Mesothelial cell of epicardium (in vitro differentiated cells): ENCODE measurements at regions not wholly inside any gene's neighbourhood (a gene's known extent, or its start where the extent isn't known, plus 50 kb on each side); places are given as distances from the start of the nearest gene placed in this dataset.
"Not testable (repeated sequence)": the region's sequence is repeated elsewhere in the genome, so short reads cannot be mapped to it uniquely, and the experiment has no call there.

ENCODE experiments used
- DNase-seq, 2 experiments: peaks; one replicate each; pipeline ENCODE4 v3.0.0; 2021; ENCODE audit warnings: low spot score in 2 of 2; ENCODE audit not compliant: unreplicated experiment in 2 of 2
- H3K27ac Mint-ChIP-seq: 2 replicates; pipeline ENCODE4 v1.8.0; 2021; ENCODE audit warnings: mixed read lengths
- H3K27me3 Mint-ChIP-seq: 2 replicates; pipeline ENCODE4 v1.8.0; 2021; ENCODE audit warnings: low read depth, mixed read lengths
- H3K36me3 Mint-ChIP-seq: 2 replicates; pipeline ENCODE4 v1.8.0; 2021; ENCODE audit warnings: mixed read lengths
- H3K4me1 Mint-ChIP-seq: 2 replicates; pipeline ENCODE4 v1.8.0; 2021; ENCODE audit warnings: mixed read lengths
- H3K4me3 Mint-ChIP-seq: 2 replicates; pipeline ENCODE4 v1.8.0; 2021; ENCODE audit warnings: mild to moderate bottlenecking, moderate library complexity, mixed read lengths
- H3K9me3 Mint-ChIP-seq: 2 replicates; pipeline ENCODE4 v1.8.0; 2021; ENCODE audit warnings: mixed read lengths
- CTCF ChIP-seq: fragments of 200-600 bp; sonication (generic); IDR thresholded peaks from one replicate; pipeline ENCODE4 v1.5.0; 2021; ENCODE audit warnings: antibody characterized with exemption; ENCODE audit not compliant: unreplicated experiment

DNA sequence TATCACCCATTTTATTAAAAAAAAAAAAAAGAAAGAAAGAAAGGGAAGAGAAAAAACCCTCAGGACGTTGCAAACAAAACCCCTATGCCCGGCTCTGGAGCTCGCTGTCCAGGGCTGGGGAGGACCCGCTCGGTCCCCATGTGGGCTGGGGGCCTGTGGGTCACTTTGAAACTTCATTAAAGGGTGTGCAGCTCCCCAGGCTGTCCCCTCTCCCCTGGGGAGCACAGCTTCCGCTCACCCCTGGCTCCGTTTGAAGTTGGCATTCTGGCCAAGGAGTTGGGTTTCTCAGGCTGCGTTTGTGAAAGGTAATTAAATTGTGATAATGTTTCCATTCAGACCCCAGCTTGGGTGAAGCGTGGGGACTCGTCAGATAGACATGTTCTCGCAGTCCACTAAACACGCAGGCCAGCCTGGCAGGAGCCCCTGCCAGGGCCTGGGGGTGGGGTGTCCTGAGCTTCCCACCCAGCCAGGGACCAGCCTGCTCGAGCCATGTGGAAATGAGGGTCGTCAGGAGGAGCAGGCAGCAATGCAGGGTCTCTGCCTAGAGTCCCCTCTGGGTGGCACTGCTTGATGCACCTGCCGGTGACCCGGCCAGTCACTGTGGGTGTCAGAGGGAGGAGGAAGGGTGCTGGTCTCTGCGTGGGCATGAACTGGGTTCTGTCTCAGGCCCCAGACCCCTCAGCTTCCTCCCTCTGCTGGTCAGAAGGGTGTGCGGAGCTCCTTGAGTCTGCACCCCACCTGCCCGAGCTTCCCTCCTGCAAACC lies 166.2 kb downstream of the INHBB start:
- DNase-seq: no peak
- no peaks in the 10 kb centered on the region for H3K9me3 Mint-ChIP-seq
- H3K36me3 Mint-ChIP-seq: no peaks in the 10 kb centered on the region
- H3K4me3 Mint-ChIP-seq: no peak overlapping the region
- TF ChIP-seq CTCF: no peak
- peaks cover 5% of the 10 kb centered on the region for H3K4me1 Mint-ChIP-seq
- H3K27me3 Mint-ChIP-seq: peaks cover 51% of the 10 kb centered on the region
- no peak overlapping the region for H3K27ac Mint-ChIP-seq

GRCh38 chr2:120513776-120514357 lies 167.9 kb downstream of the INHBB start:
- H3K27me3 Mint-ChIP-seq: peaks cover 57% of the 10 kb centered on the region
- no peak for TF ChIP-seq CTCF
- peaks cover 5% of the 10 kb centered on the region for H3K4me1 Mint-ChIP-seq
- H3K36me3 Mint-ChIP-seq: no peaks in the 10 kb centered on the region
- H3K9me3 Mint-ChIP-seq: no peaks in the 10 kb centered on the region
- DNase-seq: no peak
- no peak overlapping the region for H3K4me3 Mint-ChIP-seq
- no peak overlapping the region for H3K27ac Mint-ChIP-seq

DNA sequence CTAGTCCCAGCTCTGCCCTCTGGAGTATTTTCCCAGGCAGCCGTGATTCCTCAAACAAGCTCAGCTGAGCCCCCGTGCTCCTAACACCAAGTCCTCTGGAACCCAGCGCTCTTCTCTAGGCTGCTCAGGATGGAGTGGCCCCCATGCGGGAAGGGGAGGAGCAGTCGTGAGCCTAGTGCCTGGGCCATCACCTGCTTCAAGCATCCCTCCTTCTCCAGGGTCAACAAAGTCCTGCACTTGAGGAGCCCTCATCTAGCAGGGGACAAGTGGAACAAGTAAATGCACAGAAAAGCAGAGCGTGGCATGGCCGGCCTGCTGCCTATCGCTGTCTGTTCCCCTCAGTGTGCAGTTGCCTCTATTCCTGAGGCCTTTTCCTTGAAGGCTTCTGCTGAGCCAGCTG lies 168.6 kb downstream of the INHBB start:
- Mint-ChIP-seq H3K27ac (no peak overlapping the region), H3K9me3 (no peaks in the 10 kb centered on the region), H3K4me1 (peaks cover 5% of the 10 kb centered on the region), H3K4me3 (no peak overlapping the region), H3K27me3 (peaks cover 55% of the 10 kb centered on the region), H3K36me3 (no peaks in the 10 kb centered on the region)
- no peak for TF ChIP-seq CTCF
- DNase-seq: no peak

GRCh38 chr2:120515066-120515758 lies 169.3 kb downstream of the INHBB start:
- peaks cover 58% of the 10 kb centered on the region for H3K27me3 Mint-ChIP-seq
- not testable (repeated sequence) for H3K4me1 Mint-ChIP-seq, H3K4me3 Mint-ChIP-seq, DNase-seq, H3K36me3 Mint-ChIP-seq, H3K27ac Mint-ChIP-seq, H3K9me3 Mint-ChIP-seq

GRCh38 chr2:120515759-120516678 lies 170.1 kb downstream of the INHBB start:
- DNase-seq: no peak
- TF ChIP-seq CTCF: no peak
- no peaks in the 10 kb centered on the region for H3K36me3 Mint-ChIP-seq
- H3K27me3 Mint-ChIP-seq: peaks cover 57% of the 10 kb centered on the region
- H3K9me3 Mint-ChIP-seq: no peaks in the 10 kb centered on the region
- no peak overlapping the region for H3K4me3 Mint-ChIP-seq
- no peak overlapping the region for H3K27ac Mint-ChIP-seq
- H3K4me1 Mint-ChIP-seq: peaks cover 5% of the 10 kb centered on the region
